GM18502 (cell line): ENCODE measurements at regions not wholly inside any gene's neighbourhood (a gene's known extent, or its start where the extent isn't known, plus 50 kb on each side); places are given as distances from the start of the nearest gene placed in this dataset.
"Not testable (repeated sequence)": the region's sequence is repeated elsewhere in the genome, so short reads cannot be mapped to it uniquely, and the experiment has no call there.

Experiments
- ATAC-seq: cut with Tn5 transposase; IDR thresholded peaks from one replicate; pipeline ENCODE4 v1.9.1; 2021; ENCODE audit warnings: mild to moderate bottlenecking; ENCODE audit not compliant: unreplicated experiment, poor library complexity

DNA sequence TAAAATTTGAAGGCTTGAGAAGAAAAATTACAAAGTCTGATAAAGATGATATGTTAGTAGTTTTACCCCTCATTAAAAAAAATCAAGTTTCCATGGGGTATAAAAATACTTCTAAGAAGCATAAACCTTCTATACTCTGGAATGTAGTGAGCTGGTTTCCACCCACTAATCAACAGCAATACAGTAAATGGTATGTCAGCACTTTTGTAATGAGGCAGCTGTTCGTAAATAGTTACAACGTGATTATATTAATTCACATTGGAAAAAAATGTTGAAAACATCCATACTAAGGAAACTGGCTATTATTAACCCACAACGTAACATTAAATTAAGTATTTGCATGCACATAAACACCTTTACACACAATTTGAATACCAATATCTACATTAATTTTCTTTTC, 283.1 kb upstream of the FAM174A start:
- no peak for ATAC-seq

DNA sequence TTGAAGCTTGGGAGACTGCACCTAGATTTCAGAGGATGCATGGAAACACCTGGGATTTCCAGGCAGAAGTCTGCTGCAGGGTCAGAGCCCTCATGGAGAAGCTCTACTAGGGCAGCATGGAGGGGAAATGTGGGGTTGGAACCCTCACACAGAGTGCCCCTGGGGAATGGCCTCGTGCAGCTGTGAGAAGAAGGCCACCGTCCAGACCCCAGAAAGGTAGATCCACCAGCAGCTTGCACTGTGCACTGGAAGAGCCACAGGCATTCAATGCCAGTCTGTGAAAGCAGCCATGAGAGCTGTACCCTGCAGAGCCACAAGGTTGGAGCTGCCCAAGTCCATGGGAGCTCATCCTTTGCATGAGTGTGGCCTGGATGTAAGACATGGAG, 285.3 kb upstream of the FAM174A start:
- no peak for ATAC-seq

DNA sequence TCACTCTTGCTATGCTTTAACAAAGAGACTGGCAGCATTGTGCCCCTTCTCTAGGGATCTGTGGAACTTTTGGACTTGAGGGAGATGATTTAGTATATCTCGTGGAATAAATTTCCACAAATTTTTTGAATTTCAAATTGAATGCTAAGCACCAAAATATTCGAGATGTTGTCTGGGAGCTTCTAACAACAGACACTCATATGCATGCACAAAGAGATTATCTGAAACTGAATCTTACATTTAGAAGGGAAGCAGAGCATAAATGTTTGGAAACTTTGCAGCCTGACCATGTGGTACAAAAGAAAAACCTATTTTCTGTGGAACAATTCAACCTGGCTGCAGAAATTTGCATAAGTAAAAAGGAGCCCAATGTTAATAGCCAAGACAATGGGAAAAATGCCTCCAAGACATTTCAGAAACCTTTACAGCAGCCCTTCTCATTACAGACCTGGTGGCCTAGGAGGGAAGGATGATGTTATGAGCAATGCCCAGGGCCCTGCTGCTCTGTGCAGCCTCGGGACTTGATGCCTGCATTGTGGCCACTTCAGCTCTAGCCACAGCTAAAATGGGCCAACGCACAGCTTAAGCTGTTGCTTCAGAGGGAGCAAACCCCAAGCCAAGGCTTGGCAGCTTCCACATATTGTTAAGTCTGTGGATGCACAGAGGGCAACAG, 285.8 kb upstream of the FAM174A start:
- no peak for ATAC-seq

DNA sequence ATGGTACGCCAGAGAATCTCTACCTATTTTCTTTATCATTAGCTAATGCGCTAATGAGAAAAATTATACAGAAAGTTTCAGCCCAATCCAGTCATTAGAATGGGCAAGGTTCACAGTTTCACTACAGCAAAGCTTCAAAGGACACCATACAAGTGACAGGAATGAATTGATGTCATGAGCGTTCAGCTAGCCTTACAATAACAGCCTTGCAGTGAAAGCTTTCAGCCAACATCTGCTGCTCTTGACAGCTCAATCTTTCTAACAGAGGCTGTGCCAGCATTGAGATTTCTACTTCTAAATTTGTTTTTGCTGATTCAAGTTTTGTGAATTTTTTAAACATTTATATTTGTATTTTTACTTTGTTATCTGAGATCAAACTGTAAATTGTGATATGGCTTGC, 302.4 kb upstream of the FAM174A start:
- ATAC-seq: no peak

DNA sequence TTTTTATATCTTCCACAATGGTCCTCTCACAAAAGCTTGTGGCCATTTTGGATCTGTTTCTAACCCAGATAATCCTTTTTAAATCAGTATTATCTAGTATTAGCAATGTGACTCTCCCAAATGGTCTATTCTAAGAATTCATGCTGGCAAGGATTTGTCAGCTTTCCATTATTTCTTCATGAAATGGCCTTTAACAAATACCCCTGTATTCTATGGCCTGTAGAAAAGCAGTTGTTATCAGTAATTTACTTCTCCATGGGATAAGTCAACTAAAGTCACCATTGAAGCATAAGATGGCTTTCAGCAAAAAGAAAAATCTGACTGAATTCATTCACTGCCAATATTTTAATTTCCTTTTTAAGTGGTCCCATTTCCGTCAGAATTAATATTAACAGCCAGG, 346.4 kb upstream of the FAM174A start:
- ATAC-seq: no peak

DNA sequence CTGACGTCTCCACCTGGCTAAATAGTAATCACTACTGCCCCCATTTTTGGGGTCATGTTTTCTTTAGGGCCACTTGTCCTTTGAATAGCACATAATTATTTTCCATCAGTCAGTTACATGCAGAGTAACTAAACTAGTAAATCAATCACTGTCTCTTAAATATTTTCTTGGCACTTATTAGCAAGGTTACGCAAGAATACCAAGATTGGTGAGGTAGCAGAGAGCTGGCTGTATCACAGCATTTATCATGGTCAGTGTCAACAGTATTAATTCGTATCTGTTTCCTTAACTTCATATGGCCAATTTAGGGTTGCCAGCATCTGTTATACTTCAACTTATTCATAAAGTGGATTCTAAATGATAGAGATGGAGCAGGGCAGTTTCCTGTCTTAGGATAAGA, 346.8 kb upstream of the FAM174A start:
- ATAC-seq: no peak

DNA sequence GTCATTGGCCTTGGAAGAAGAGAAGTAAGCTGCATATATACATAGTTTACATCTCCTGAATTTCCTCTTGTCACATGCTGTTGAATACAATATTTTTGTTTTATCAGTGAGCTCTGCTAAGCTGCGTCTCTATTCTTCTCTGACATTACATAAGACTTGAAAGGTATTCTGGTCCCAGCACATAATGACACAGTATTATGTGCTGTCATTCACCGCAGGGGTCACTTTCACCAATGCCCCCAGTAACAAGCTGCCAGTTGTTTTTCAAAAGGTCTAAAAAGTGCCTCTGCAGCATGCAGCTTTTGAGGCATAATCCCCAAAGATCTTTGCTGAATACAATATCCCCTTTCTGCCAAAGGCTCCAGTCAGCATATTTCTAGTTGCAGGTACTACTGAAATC, 349.0 kb upstream of the FAM174A start:
- ATAC-seq: no peak

DNA sequence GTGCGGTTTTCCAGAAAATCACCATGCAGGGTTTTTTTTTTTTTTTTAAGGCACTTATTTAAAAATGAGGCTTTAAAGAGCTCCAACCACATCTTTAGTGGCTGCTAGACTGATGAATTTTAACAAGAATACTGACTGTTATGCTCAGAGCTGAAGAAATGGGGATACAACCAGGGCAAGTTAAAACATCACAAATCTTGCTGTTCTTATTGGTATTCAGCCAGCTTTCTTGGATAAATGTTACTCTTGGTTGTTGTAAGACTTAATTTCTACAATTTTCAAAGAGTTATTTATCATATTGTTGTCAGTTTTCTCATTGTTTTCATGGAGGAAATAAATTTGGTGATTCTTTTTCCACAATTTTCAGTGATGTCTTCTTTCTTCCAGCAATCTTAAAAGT, 352.8 kb upstream of the FAM174A start:
- ATAC-seq: no peak

DNA sequence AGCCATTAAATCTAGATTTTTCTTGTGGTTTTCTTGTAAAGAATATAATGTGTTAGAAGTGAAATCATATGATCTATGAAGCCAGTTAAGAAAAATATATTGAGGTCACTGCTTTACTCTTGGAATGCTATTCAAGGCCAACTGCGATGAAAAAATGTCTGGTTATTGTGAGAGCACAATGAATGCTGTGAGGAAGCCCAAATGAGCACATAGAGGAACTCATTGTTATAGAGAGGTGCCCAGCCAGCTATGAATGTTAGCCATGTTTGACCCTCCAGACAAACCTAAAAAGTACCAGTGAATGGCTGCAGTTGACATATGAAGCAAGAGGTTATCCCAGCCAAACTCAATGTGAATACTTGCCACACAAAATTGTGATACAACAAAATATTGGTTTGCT, 359.8 kb upstream of the FAM174A start:
- ATAC-seq: no peak

DNA sequence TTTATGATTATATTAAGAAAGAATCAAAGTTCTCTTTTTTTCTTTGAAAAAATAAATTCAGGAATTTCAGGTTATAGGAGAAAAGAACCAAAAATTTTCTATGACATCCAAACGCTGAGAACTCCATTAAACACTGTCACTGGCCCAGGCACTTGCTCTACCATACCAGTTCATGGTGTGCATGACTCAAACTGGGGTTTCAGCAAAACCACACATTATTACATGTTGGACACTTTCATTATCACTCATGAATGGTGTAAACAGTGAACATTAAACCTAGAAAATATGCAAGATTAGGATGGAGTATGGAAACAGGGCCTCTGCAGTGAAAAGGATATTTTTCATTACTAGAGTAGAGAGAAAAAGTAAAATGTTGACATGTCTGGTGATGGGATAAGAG, 369.9 kb upstream of the FAM174A start:
- ATAC-seq: peak; percentile 100

DNA sequence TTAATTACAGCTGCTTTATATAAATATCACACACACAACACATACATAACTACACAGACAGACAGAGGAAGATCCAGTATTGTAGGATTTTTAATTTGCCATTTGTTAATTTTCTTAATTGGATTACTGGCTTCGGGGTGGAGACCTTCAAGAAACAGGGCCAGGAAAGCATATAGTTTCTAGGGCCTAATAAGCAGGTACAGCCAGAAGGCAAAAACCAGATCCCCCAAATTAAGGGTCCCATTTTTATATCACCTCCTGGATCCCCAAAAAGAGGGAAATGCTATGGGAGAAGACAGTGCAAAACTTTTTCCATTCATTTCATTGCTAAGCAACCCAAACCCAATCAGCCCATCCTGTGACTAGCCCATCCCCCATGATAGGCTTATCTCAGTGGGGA, 373.3 kb upstream of the FAM174A start:
- no peak for ATAC-seq

DNA sequence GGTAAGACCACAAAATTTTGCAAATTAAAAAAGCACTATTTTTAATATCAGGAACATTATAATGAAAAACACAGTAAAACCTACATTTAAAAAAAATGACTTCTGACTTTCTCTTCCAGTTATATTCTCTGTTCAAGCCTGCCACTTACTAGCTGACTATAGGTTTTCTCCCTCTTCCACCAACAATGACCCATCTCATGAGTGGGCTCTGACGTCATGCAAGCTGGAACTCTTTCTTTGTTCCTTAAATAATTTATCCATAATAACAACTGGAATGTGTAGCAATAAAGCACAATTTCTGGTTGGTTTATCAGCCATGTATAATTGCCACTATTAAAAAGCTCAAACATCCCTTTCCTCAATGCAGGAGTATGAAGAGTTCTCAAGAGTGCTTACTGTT, 378.1 kb upstream of the FAM174A start:
- ATAC-seq: no peak

DNA sequence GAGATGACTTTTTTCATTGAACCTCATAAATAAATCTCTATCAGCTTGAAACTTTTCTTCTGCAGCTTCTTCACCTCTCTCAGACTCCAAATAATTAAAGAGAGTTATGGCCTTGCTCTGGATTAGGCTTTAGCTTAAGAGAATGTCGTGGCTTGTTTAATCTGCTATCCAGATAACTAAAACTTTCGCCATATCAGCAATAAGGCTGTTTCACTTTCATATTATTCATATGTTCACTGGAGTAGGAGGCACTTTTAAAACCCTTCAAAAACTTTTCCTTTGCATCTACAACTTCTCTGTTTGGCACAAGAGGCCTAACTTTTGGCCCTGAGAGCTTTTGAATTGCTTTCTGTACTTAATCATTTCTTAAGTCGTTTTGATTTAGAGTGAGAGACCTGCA, 386.9 kb upstream of the FAM174A start:
- no peak for ATAC-seq

DNA sequence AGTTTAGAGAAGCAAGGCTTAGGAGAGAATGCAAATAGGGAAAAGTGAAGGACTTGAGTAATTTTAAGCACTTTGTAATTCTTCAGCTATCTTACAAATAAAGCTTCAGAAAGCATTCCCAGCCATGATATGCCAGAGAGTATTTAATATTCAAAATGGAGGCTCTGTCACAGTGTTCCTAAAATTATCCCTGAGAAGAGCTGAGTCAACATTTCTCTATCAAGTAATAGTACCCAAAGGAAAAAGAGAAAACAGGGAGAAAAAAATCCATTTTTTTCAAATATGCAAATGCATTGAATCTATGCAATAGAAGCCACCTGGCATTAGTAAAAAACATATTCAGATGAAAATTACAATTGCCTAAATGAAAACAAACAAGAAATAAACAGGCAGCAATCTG, 392.6 kb upstream of the FAM174A start:
- ATAC-seq: no peak

DNA sequence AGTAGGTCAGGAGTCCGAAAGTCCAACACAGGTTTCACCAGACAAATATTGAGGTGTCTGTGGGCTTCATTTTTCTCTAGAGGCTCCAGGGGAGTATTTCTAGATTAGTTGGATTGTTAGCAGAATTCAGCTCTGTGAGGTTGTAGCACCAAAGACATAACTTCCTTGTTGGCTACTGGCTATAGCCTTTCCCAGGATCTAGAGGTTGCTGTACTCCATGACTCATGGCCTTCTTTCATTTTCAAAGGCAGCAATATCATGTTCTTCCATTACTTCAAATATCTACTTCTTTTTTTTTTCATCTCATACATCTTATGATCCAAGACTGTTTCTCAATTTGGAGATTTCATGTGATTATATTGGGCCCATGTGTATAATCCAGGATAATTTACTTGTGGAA, 404.0 kb upstream of the FAM174A start:
- ATAC-seq: no peak

DNA sequence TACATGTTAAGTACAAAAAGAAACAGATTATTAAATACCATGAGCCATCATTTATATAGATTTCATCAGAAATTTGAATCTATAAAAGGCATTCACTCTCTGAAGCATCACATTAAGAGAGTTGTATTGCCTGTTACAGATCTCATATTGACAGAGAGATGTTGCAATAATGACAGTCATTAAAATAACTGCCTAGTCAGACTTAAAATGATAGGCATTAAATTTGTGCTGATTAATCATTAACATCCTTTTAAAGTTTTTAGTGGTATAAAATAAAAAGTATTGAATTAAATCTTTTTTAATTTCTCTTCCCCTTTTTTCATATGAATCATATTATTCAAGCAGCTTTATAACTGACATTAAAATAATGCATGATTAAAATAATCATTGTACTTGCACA, 404.9 kb upstream of the FAM174A start:
- no peak for ATAC-seq

DNA sequence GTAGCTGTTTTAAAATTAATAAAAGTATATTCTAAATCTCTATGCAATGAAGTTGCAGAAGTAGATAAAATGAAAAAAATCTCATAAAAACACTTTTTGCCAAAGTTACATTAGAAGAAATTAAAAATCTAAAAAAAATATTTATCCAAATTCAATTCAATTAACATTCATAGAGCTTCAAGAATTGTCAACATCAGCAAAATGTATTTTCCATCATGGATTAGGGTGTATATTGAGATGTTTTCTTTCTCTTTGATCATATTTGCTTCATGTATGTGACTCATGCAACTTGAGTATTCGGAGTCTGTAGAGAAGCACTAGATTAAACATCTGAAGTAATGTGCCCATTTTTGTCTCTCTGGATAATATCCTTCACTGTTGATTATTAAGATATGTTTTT, 415.3 kb upstream of the FAM174A start:
- no peak for ATAC-seq

DNA sequence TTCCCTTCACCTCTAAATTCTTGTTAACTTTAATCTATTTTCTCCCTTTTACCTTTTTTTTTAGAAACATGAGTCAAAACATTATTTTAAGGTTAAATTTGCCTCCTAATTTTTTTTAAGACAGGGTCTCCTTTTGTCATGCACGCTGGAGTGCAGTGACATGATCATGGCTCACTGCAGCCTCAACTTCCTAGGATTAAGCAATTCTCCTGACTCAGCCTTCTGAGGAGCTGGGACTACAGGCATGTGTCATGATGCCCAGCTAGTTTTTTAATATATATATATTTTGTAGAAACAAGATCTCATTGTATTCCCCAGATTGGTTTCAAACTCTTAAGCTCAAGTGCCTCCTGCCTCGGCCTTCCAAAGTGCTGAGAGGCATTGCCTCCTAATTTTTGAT, 424.7 kb upstream of the FAM174A start:
- ATAC-seq: no peak

DNA sequence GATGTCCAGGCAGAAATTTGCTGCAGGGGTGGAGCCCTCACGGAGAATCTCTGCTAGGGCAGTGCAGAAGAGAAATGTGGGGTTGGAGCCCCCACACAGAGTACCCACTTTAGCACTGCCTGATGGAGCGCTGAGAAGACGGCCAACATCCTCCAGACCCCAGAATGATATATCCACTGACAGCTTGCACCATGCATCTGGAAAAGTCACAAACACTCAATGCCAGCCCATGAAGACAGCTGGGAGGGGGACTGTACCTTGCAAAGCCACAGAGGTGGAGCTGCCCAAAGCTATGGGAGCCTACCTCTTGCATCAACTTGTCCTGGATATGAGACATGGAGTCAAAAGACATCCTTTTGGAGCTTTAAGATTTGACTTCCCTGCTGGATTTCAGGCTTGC, 426.3 kb upstream of the FAM174A start:
- ATAC-seq: no peak

DNA sequence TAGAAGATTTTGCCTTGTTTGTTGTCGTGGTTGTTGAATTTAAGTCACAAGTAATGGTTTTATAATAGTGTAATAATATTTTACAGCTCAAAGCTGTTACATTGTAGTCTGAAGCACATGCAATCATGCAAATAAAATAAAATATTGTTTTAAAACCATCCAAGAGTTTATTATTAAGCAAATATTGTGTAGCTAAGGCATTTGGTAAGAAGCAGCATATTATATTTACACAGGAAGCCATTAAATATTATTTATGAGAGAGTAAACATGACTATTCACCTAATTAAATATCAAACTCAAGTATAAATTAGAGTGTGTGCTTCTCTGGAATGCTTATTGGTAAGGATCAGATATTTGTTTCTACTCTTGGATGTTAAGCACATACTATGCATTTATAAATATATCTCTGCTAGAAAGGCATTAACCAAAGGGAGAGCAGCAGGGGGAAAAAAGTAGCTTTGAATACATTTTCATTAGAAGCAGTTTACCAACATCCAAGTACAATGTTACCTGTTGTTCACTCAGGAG, 431.5 kb upstream of the FAM174A start:
- not testable (repeated sequence) for ATAC-seq

DNA sequence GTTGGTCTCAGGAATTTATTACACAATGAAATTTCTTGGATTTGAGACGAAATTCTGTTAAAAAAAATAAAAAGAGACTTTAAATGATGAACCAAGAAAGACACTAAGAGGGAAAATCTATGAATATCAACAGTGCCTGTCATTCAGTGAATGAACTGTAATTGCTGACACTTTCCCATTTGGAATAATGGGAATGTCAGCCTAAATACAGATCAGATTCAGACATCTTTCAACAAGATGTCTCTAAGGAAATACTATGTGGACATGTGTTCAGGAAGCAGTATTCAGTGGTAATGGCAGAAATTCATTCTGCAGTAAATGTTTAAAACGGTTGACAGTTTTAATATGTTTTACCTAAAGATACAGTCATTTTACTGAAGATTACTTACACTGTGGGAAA, 433.7 kb upstream of the FAM174A start:
- ATAC-seq: not testable (repeated sequence)

DNA sequence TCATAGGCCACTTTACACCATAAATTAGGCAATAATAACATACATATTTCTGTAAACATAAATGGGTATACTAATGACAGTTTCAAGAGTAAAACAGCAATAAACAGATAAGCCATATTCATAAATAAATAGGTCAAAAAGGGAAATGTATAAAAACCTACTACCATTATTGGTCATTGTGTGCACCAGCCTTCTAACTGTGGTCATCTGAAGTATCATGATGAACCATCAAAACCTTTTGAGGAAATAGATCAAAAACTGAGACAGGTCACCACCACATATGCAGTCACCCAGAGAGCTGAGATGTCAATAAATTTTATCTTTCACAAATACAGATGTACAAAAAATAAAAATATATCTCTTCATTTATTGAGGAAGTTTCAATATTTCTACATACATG, 438.8 kb upstream of the FAM174A start:
- ATAC-seq: not testable (repeated sequence)

DNA sequence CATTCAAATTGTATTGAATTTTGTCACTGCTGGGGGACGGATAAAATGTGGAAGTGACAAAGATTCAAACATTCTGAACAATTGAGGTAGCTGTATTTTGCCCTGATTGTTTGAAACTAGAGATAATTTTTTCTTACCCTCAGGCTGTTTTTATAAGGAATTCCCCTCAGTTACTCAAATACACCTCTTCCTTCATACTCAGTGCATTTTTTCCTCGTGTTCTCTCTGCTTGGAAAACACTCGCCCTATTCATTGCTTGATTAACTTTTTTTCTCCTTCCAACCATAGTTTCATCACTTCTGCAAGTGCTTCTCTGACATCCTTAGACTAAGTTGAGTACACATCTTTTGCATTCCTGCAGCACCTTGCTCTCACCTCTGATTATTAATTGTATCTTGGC, 454.5 kb upstream of the FAM174A start:
- not testable (repeated sequence) for ATAC-seq
